LNCaP clone FGC (cell line): ENCODE measurements at regions not wholly inside any gene's neighbourhood (a gene's known extent, or its start where the extent isn't known, plus 50 kb on each side); places are given as distances from the start of the nearest gene placed in this dataset.
A peak's percentile ranks its signal among the peaks of the same experiment; 100 is the strongest.

Experiments used
- DNase-seq: peaks from one replicate; pipeline ENCODE4 v3.0.0-alpha.2; 2011; ENCODE audit warnings: low read depth
- H3K4me3 ChIP-seq: 2 replicates; pipeline ENCODE4 v1.5.1; 2011; ENCODE audit warnings: mild to moderate bottlenecking, low read depth, low read length, control low read depth
- TF ChIP-seq, protein P1 (sequence below): IDR thresholded peaks from 2 replicates; pipeline ENCODE4 v1.5.1; 2012; ENCODE audit warnings: mild to moderate bottlenecking; ENCODE audit not compliant: control insufficient read depth, insufficient read depth; ENCODE audit errors: extremely low read depth

DNA sequence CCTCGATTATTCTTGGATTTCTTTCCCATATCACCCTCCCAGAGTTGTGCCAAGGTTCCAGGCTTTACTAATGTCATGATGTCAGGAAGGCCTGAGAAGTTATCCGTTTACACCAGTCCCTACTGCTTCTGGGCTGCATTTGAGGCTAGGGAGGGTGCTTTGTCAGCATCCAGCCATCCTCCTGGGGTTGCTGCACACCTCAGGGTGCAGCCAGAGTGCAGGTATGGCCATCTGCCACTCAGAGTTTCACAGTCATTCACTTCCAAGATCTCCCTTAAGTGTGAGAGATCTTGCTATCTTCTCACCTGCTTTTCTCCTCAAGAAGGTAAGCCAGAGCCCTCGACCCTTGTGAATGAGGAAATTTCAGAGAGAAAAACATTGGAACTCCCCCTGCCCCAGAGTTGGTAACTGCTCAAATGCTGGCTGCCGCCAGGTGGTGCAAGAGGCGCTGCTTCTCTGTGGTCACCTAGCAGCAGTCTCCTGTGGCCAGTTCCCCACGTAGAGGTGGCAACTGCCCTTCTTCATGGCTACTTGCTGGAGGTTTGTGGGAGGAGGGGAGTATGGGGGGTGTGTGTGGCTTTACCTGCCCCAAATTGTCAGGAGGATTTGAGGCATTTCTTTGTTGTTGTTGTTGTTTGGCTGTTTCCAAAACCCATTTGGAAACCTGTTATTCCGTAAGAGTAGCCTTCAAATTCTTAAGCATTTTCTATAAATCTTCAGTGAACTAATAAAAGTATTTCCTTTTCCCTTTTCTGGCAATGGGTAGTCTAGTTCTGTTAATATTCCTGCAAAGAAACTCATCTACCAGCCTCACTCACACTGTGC, 259.6 kb upstream of the DMRT1 start:
- DNase-seq: no peak

DNA sequence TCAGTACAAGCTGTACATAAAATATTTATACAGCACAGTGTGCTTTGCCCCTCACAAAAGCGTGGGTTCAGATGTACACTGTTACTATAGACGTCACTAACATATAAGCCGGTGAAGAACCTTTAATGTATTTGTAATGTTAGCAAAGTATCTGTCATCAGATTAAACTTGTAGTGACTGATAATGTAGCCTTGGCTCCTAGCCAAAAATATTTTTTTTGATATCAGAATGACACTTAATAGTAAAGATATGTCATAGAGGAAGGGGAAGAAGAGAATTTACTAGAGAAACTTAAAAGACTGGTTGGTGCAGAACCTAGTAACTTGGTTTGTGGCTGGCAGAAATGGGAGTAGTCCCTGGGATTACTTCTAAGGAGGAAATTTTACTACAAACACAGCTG, 258.7 kb upstream of the DMRT1 start:
- no peak for DNase-seq
- no peak overlapping the region for H3K4me3 ChIP-seq
- TF ChIP-seq, protein P1, sequence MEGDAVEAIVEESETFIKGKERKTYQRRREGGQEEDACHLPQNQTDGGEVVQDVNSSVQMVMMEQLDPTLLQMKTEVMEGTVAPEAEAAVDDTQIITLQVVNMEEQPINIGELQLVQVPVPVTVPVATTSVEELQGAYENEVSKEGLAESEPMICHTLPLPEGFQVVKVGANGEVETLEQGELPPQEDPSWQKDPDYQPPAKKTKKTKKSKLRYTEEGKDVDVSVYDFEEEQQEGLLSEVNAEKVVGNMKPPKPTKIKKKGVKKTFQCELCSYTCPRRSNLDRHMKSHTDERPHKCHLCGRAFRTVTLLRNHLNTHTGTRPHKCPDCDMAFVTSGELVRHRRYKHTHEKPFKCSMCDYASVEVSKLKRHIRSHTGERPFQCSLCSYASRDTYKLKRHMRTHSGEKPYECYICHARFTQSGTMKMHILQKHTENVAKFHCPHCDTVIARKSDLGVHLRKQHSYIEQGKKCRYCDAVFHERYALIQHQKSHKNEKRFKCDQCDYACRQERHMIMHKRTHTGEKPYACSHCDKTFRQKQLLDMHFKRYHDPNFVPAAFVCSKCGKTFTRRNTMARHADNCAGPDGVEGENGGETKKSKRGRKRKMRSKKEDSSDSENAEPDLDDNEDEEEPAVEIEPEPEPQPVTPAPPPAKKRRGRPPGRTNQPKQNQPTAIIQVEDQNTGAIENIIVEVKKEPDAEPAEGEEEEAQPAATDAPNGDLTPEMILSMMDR: no peak

More for the DNA sequence above, 259.6 kb upstream of the DMRT1 start:
- TF ChIP-seq, protein P1: peak; percentile 82
- no peak overlapping the region for H3K4me3 ChIP-seq

- H3K4me3 ChIP-seq: no peak overlapping the region
- no peak for DNase-seq
- TF ChIP-seq, protein P1: no peak
Observed at GRCh38 chr9:587527-587926, 254.0 kb upstream of the DMRT1 start.

DNA sequence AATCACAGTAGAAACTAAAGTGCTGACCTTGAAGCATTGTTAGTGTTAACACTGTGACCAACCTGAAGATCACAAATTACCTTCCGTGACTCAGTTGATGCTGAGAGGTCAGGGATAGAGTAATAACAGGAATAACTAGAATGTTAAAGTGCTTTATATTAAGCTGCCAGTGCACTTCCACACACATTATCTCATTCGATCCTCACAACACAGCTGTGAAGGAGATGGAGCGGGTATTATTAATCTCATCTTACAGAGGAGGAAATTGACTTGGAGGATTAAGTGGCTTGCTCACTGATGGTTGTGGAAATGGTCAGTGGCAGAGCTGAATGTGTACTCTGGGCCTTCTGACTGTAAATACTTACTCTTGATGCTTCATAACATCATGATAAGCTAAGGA, 252.5 kb upstream of the DMRT1 start:
- TF ChIP-seq, protein P1: no peak
- DNase-seq: no peak
- H3K4me3 ChIP-seq: no peak overlapping the region

- TF ChIP-seq, protein P1: no peak
- H3K4me3 ChIP-seq: no peak overlapping the region
- no peak for DNase-seq
Observed at GRCh38 chr9:589723-590122, 251.8 kb upstream of the DMRT1 start.

DNA sequence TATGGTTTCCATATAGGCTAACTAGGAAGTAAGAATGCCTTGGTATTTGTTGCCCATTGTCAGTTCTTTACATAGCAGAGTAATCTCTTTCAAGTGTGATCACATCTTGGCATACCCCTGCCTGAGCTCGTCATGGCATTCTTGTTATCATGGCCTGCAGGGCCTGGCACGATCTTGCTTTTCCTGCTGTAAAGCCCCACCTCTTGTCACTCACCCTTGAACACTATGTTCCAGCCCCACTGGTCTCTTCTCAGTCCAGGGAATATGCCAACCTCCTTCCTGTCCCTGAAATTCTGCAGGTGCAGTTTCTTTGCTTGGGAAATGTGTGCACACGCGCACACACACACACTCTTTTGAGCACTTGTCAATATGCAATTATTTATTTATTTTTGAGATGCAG, 250.2 kb upstream of the DMRT1 start:
- no peak overlapping the region for H3K4me3 ChIP-seq
- peak; percentile 87 for DNase-seq
- TF ChIP-seq, protein P1: no peak

DNA sequence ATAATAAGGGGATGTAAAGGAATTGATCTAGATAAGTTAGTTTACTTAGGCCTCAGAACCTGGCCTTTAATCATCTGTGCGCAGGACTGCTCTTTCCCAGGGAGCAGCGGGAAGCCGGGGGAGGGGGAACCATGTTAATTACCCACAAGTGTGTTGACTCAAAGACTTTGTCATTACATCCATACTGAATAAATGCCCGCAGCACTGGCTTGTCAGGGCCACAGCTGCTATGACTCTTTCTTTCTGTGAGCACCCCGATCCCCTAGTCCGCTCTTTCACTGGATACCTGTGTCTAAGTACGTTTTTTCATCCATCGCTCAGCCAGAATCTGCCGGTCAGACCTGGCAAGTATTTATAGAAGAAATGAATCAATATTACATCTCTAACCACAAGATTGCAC, 249.3 kb upstream of the DMRT1 start:
- DNase-seq: no peak
- TF ChIP-seq, protein P1: no peak
- no peak overlapping the region for H3K4me3 ChIP-seq
